Testis (tissue), 2 donors: ENCODE measurements at regions not wholly inside any gene's neighbourhood (a gene's known extent, or its start where the extent isn't known, plus 50 kb on each side); places are given as distances from the start of the nearest gene placed in this dataset.

Experiments
- DNase-seq: peaks from one replicate; pipeline ENCODE4 v3.0.0-alpha.2; 2019
- H3K27ac ChIP-seq, 2 donors: fragments of 200-600 bp; sonication (generic); one replicate each; pipeline ENCODE4 v1.5.1; 2019
- H3K27me3 ChIP-seq: fragments of 200-600 bp; sonication (generic); one replicate; pipeline ENCODE4 v1.5.1; 2019
- H3K36me3 ChIP-seq: fragments of 200-600 bp; sonication (generic); one replicate; pipeline ENCODE4 v1.5.1; 2017; ENCODE audit warnings: low read depth; ENCODE audit errors: missing control alignments
- H3K4me1 ChIP-seq: fragments of 200-600 bp; sonication (generic); one replicate; pipeline ENCODE4 v1.5.1; 2019
- H3K4me3 ChIP-seq, 2 donors: fragments of 200-600 bp; sonication (generic); one replicate each; pipeline ENCODE4 v1.5.1; 2017 to 2019
- H3K9me3 ChIP-seq: fragments of 200-600 bp; sonication (generic); one replicate; pipeline ENCODE4 v1.5.1; 2017
- POLR2A ChIP-seq: fragments of 450-650 bp; IDR thresholded peaks from one replicate; pipeline ENCODE4 v1.6.1; 2017; ENCODE audit warnings: antibody characterized with exemption, mild to moderate bottlenecking, moderate library complexity
- WGBS, 2 donors: methylation state at CpG; one replicate each; pipeline ENCODE4 v1.1.5; 2018; 5-methylcytosine and 5-hydroxymethylcytosine counted together
- intact Hi-C: fragments of 100-400 bp; cut with DNase I; formaldehyde crosslinking; loops from one replicate; pipeline ENCODE4 v1.15.1; 2023; ENCODE audit warnings: low total_unique reads
- TF ChIP-seq, protein P1 (sequence below), 3 experiments: fragments of 450-650 bp in 2 of 3; fragments of 200-600 bp in 1 of 3; sonication (generic) in 1 of 3; IDR thresholded peaks; one replicate each; pipeline ENCODE4 v1.5.1; 2016 to 2019; ENCODE audit warnings: antibody characterized with exemption in 3 of 3, mild to moderate bottlenecking in 2 of 3, moderate library complexity in 1 of 3

DNA sequence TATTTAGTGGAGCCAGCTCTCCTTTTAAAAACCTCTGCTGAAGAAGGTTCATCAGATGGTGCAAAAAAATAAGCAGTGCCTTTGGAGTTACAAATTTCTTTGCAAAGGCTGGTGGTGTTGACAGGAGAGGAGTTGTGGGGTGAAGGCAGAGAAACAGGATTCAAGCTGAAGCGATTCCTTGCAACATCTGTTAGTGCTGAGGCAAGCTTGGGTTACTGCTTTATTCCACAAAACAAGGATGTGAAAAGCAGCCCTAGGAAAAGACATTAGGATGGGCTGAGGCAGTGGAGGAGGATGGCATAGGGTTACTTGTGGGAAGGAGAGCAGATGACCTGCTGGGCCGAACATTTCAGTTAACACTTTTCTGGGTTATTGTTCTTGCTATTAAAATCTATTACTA is 390.7 kb downstream of the DLEU7 start:
- no peaks in the 10 kb centered on the region for H3K27me3 ChIP-seq
- intact Hi-C loops: no loop called here
- no peak overlapping the region for H3K4me3 ChIP-seq
- no peaks in the 10 kb centered on the region for H3K4me1 ChIP-seq
- no peak for DNase-seq
- no peak for TF ChIP-seq POLR2A
- TF ChIP-seq, protein P1, sequence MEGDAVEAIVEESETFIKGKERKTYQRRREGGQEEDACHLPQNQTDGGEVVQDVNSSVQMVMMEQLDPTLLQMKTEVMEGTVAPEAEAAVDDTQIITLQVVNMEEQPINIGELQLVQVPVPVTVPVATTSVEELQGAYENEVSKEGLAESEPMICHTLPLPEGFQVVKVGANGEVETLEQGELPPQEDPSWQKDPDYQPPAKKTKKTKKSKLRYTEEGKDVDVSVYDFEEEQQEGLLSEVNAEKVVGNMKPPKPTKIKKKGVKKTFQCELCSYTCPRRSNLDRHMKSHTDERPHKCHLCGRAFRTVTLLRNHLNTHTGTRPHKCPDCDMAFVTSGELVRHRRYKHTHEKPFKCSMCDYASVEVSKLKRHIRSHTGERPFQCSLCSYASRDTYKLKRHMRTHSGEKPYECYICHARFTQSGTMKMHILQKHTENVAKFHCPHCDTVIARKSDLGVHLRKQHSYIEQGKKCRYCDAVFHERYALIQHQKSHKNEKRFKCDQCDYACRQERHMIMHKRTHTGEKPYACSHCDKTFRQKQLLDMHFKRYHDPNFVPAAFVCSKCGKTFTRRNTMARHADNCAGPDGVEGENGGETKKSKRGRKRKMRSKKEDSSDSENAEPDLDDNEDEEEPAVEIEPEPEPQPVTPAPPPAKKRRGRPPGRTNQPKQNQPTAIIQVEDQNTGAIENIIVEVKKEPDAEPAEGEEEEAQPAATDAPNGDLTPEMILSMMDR (IDR thresholded peaks at IDR 0.05): no peak
- H3K9me3 ChIP-seq: no peaks in the 10 kb centered on the region
- 65 to 78% methylated on average over 2 of the region's 2 CpGs for whole genome bisulfite sequencing, 2 donors
- H3K36me3 ChIP-seq: no peaks in the 10 kb centered on the region
- no peak overlapping the region for H3K27ac ChIP-seq

DNA sequence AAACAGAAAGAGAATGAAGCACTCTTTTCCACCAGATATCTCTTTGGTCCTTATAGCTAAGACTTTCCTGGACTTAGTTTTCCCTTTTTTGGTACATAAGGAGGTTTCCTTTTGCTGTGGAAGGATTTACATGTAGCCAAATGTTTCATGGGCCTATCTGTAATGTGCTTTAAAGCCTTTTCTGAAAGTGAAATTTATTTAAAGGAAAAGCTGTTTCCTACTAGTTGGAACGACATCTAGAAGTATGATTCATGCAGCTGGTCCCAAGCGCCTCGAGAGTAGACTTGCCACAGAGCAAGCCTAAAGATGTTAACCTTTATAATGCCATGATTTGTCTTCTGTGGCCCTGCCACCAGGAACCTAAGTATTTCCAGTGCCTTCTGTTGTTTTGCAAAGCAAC is 390.3 kb downstream of the DLEU7 start:
- intact Hi-C loops: no loop called here
- no peaks in the 10 kb centered on the region for H3K9me3 ChIP-seq
- no peak overlapping the region for H3K27ac ChIP-seq
- no peak for DNase-seq
- H3K36me3 ChIP-seq: no peaks in the 10 kb centered on the region
- no peaks in the 10 kb centered on the region for H3K4me1 ChIP-seq
- H3K4me3 ChIP-seq: no peak overlapping the region
- 41 to 62% methylated on average over 3 of the region's 3 CpGs for WGBS, 2 donors
- no peaks in the 10 kb centered on the region for H3K27me3 ChIP-seq
- no peak for TF ChIP-seq POLR2A
- TF ChIP-seq, protein P1 (IDR thresholded peaks at IDR 0.05): no peak

DNA sequence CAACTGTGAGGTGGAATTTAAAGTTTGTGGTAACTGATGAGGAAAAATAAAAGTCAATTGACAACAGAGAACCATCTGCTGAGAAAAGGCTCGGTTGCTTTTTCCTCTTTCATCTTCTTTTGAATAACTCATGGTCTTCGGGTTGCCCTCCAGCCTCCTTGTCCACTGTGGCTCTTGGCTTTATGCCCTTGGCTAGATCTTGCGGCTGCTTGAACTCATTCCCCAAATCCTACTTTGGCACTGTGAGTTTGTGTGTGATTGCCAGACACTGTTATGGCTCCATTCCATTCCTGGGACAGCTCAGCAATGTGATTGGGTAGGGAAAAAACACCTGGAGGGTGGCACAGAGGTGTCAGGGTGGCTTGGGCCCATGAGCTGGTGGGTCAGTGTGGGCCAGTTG is 387.4 kb downstream of the DLEU7 start:
- 49 to 56% methylated on average over 3 of the region's 3 CpGs for WGBS, 2 donors
- no peak for DNase-seq

DNA sequence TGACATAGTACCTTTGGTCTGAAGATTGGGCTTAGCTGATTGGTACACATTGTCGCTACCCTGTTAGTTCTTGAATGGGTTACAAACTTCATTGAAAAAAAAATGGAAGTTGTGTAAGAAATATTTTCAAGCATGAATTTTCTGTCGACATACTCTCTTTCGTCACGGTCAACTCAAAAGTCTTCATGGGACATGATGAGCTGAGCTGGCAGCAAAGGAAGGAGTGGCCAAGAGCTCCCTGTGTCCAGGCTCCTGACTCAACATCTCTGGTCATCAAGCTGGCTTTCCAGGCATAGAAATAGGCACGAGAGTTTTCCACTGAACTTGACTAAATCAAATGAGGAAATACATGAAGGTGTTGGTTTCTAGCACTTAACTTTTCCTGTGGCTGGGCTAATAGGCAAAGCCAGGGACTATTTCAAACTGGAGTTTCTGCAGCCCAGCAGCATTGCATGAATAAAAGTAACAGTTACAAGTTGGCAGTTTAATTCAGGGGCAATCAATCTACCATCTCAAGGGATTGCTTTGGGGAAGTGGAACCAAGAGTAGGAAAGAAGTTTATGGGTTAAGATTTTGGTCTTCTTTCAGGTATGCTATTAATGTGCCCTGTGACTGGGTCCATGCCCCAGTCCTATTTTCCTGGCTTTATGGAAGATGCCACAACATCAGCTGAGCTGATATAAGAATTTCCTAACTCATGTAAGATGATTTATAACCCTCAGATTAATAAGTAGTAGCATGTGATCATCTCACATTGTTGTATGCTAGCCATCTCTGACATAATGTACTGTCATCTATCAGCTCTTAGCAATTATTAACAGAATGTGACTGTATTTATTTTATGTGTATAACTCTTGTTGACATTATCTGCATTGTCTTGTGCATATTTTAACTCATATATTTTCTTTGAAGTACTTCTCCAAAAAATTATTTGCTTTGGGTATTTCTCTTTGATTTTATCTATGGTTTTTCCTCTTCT is 385.8 kb downstream of the DLEU7 start:
- H3K27me3 ChIP-seq: no peaks in the 10 kb centered on the region
- no peaks in the 10 kb centered on the region for H3K9me3 ChIP-seq
- no peak overlapping the region for H3K27ac ChIP-seq
- 80 to 96% methylated on average over 5 of the region's 5 CpGs for WGBS, 2 donors
- TF ChIP-seq, protein P1 (IDR thresholded peaks at IDR 0.05): no peak
- TF ChIP-seq POLR2A: no peak
- no peak overlapping the region for H3K4me3 ChIP-seq
- H3K36me3 ChIP-seq: no peaks in the 10 kb centered on the region
- no peak for DNase-seq
- intact Hi-C loops: no loop called here
- H3K4me1 ChIP-seq: no peaks in the 10 kb centered on the region

More for the DNA sequence above, 387.4 kb downstream of the DLEU7 start:
- Histone ChIP-seq H3K9me3 (no peaks in the 10 kb centered on the region), H3K27me3 (no peaks in the 10 kb centered on the region), H3K36me3 (no peaks in the 10 kb centered on the region), H3K4me3 (no peak overlapping the region), H3K27ac (no peak overlapping the region), H3K4me1 (no peaks in the 10 kb centered on the region)
- intact Hi-C loops: no loop called here
- TF ChIP-seq, protein P1 (IDR thresholded peaks at IDR 0.05): no peak

DNA sequence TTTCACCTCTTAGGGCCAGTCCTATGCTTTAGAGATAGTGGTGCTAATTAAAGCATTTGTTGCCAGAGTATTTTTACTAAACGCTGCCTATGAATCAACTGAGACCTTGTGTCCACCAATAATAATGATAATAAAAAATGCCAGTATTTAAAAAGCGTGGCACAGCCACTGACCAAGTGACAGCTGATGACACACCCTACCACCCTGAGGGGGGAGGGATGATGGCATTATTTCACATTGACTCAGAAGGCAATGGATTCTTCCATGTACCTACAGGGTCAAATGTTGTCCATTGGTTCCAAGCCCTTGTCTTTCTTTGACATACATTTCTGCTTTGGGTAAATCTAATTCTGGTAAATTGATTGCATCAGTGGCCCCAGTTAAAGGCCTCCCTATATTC is 384.4 kb downstream of the DLEU7 start:
- TF ChIP-seq, protein P1 (IDR thresholded peaks at IDR 0.05): no peak
- DNase-seq: no peak
- 90% methylated on average over 2 of the region's 2 CpGs for WGBS, 2 donors
- no peaks in the 10 kb centered on the region for H3K4me1 ChIP-seq
- no peaks in the 10 kb centered on the region for H3K9me3 ChIP-seq
- no peak overlapping the region for H3K4me3 ChIP-seq
- no peak overlapping the region for H3K27ac ChIP-seq
- no peaks in the 10 kb centered on the region for H3K36me3 ChIP-seq
- intact Hi-C loops: no loop called here
- no peaks in the 10 kb centered on the region for H3K27me3 ChIP-seq
